ENCODE measurements at regions not wholly inside any gene's neighbourhood (a gene's known extent, or its start where the extent isn't known, plus 50 kb on each side); places are given as distances from the start of the nearest gene placed in this dataset.

DNA sequence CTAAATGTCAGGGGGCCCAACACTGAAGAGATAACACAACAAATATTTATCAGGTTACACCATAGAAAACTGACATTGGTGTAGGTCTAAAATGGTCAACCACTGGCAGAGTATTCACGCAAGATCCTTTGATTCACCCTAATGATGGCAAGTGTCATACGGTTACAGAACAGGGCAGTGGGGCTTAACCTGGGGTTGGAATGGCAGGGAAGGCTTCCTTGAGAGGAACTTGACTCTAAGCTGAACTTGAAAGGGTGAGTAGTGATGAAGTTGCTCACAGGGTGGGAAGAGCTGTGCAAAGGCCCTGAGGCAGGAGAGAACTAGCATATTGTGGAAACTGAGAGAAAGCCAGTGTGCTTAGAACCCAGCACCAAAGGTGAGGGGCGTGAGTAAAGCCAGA, 97.1 kb upstream of the MVB12B start:
- TF ChIP-seq, protein P1, sequence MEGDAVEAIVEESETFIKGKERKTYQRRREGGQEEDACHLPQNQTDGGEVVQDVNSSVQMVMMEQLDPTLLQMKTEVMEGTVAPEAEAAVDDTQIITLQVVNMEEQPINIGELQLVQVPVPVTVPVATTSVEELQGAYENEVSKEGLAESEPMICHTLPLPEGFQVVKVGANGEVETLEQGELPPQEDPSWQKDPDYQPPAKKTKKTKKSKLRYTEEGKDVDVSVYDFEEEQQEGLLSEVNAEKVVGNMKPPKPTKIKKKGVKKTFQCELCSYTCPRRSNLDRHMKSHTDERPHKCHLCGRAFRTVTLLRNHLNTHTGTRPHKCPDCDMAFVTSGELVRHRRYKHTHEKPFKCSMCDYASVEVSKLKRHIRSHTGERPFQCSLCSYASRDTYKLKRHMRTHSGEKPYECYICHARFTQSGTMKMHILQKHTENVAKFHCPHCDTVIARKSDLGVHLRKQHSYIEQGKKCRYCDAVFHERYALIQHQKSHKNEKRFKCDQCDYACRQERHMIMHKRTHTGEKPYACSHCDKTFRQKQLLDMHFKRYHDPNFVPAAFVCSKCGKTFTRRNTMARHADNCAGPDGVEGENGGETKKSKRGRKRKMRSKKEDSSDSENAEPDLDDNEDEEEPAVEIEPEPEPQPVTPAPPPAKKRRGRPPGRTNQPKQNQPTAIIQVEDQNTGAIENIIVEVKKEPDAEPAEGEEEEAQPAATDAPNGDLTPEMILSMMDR (optimal IDR thresholded peaks at IDR 0.05 in 1 of 3, IDR thresholded peaks at IDR 0.05 in 1 of 3, conservative IDR thresholded peaks at IDR 0.05 in 1 of 3; ENCODE audit: extremely low read depth in 1 of 3, insufficient read depth in 2 of 3, low read length in 3 of 3): no peak
- TF ChIP-seq EZH2 (IDR thresholded peaks at IDR 0.05; ENCODE audit: low read length): no peak
